ENCODE measurements at regions not wholly inside any gene's neighbourhood (a gene's known extent, or its start where the extent isn't known, plus 50 kb on each side); places are given as distances from the start of the nearest gene placed in this dataset.

- H3K4me3 ChIP-seq (ENCODE audit: low read depth, low read length), result no peak overlapping the region
- no peaks in the 10 kb centered on the region for H3K27me3 ChIP-seq (ENCODE audit: insufficient read depth, low read length)
- H3K36me3 ChIP-seq (ENCODE audit: insufficient read depth, low read length), result no peaks in the 10 kb centered on the region
- peaks cover 5% of the 10 kb centered on the region for H3K4me1 ChIP-seq (ENCODE audit: control insufficient read depth, insufficient read depth, low read length, unreplicated experiment)
- no peak overlapping the region for H2AFZ ChIP-seq (ENCODE audit: low read length, unreplicated experiment)
- H3K27ac ChIP-seq (ENCODE audit: low read depth, low read length), result no peak overlapping the region
- H3K79me2 ChIP-seq (ENCODE audit: control insufficient read depth, insufficient read depth, low read length, unreplicated experiment), result no peaks in the 10 kb centered on the region
These were observed 56.2 kb downstream of the TAF11L14 start for GRCh38 chr5:17690473-17690872.

- no peak overlapping the region for H3K4me3 ChIP-seq (ENCODE audit: low read depth, low read length)
- no peak overlapping the region for H3K27ac ChIP-seq (ENCODE audit: low read depth, low read length)
- H3K36me3 ChIP-seq (ENCODE audit: insufficient read depth, low read length), result no peaks in the 10 kb centered on the region
- no peak overlapping the region for H2AFZ ChIP-seq (ENCODE audit: low read length, unreplicated experiment)
- H3K27me3 ChIP-seq (ENCODE audit: insufficient read depth, low read length), result no peaks in the 10 kb centered on the region
- no peaks in the 10 kb centered on the region for H3K79me2 ChIP-seq (ENCODE audit: control insufficient read depth, insufficient read depth, low read length, unreplicated experiment)
- peaks cover 7% of the 10 kb centered on the region for H3K4me1 ChIP-seq (ENCODE audit: control insufficient read depth, insufficient read depth, low read length, unreplicated experiment)
These were observed 57.5 kb downstream of the TAF11L14 start for GRCh38 chr5:17691762-17692161.

DNA sequence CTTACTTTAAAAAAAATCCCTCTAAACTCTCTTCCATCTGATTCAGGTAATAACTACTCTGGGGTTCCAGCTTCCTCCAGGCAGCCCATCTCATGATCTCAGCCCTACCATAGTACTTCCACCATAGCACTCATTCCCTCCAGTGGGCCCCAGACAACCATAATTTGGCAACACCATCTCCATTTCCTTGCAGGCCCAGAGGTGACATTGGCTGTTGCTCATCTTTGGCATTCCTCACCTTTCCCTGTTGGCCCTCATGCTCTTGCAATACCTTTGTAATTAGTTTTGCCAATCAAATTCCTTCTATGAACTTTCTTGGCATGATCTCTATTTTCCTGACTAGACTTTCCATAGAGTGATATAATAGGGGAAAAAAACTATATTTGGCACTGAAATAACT is 60.1 kb downstream of the TAF11L14 start:
- Histone ChIP-seq H2AFZ (ENCODE audit: low read length, unreplicated experiment) (no peak overlapping the region), H3K79me2 (ENCODE audit: control insufficient read depth, insufficient read depth, low read length, unreplicated experiment) (no peaks in the 10 kb centered on the region), H3K36me3 (ENCODE audit: insufficient read depth, low read length) (no peaks in the 10 kb centered on the region), H3K27ac (ENCODE audit: low read depth, low read length) (no peak overlapping the region), H3K27me3 (ENCODE audit: insufficient read depth, low read length) (no peaks in the 10 kb centered on the region), H3K4me1 (ENCODE audit: control insufficient read depth, insufficient read depth, low read length, unreplicated experiment) (peaks cover 7% of the 10 kb centered on the region), H3K4me3 (ENCODE audit: low read depth, low read length) (no peak overlapping the region)

DNA sequence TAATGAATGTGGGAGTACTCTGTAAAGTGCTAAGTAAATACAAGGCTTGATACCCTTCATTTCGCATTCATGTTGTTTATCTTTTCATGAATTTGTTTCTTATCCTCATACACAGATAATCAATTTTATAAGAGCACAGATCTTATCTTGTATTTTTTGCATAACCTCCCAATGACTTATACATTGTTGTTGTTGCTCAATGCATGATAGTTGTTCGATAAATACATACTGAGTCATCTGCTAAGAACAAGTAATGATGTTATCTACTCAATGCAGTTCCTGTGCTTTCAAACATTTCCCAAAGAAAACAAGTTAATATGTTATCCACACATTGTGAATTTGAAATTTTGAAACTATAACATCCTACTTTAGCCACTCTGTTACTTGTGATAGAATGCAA is 60.7 kb downstream of the TAF11L14 start:
- H3K36me3 ChIP-seq (ENCODE audit: insufficient read depth, low read length), result no peaks in the 10 kb centered on the region
- H3K27ac ChIP-seq (ENCODE audit: low read depth, low read length), result peak overlapping the region; percentile 34; the same call in 1 of the 2 replicates
- no peak overlapping the region for H2AFZ ChIP-seq (ENCODE audit: low read length, unreplicated experiment)
- H3K27me3 ChIP-seq (ENCODE audit: insufficient read depth, low read length), result no peaks in the 10 kb centered on the region
- H3K79me2 ChIP-seq (ENCODE audit: control insufficient read depth, insufficient read depth, low read length, unreplicated experiment), result no peaks in the 10 kb centered on the region
- H3K4me3 ChIP-seq (ENCODE audit: low read depth, low read length), result no peak overlapping the region
- H3K4me1 ChIP-seq (ENCODE audit: control insufficient read depth, insufficient read depth, low read length, unreplicated experiment), result peaks cover 7% of the 10 kb centered on the region

DNA sequence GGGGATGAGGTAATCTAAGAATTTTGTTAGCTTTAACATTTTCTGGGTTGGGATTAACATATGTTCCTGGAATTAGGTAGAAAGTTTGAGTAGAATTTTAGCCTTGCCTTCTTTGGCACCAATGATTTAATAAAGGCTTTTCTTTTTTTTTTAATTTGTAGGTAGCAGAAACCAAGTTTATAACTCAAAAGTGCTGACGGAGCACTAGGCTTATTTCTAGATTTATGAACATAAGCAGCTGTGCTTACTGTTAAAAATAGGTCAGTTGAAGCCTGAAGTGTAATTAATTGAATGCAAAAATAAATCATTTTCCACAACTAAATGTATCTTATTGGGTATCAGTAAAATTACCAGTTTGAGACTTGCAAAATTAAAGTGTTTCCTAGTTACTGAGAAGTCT is 62.4 kb downstream of the TAF11L14 start:
- Histone ChIP-seq H3K27ac (ENCODE audit: low read depth, low read length) (no peak overlapping the region), H3K4me3 (ENCODE audit: low read depth, low read length) (no peak overlapping the region), H2AFZ (ENCODE audit: low read length, unreplicated experiment) (no peak overlapping the region), H3K36me3 (ENCODE audit: insufficient read depth, low read length) (no peaks in the 10 kb centered on the region), H3K27me3 (ENCODE audit: insufficient read depth, low read length) (no peaks in the 10 kb centered on the region), H3K79me2 (ENCODE audit: control insufficient read depth, insufficient read depth, low read length, unreplicated experiment) (no peaks in the 10 kb centered on the region), H3K4me1 (ENCODE audit: control insufficient read depth, insufficient read depth, low read length, unreplicated experiment) (peaks cover 7% of the 10 kb centered on the region)

DNA sequence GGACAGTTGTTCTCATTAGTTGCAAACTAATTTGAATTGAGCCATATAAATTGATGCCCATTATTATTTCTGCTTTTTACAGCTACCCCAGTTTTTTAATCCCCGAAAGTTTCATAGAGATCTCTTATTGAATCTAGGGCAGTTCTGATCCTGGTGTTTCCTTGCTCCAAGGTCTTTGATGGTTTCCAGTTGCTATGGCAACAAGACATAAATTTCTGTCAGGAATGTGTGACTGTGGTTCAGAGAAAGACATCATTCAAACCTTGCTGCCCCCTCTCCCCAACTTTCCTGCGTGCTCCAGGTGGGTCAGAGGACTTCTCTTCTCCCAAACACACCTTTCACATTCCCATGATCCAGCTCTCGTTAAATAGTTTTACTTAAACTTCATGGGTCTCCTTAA is 63.4 kb downstream of the TAF11L14 start:
- H3K4me1 ChIP-seq (ENCODE audit: control insufficient read depth, insufficient read depth, low read length, unreplicated experiment), result peaks cover 7% of the 10 kb centered on the region
- H3K27ac ChIP-seq (ENCODE audit: low read depth, low read length), result no peak overlapping the region
- H3K36me3 ChIP-seq (ENCODE audit: insufficient read depth, low read length), result no peaks in the 10 kb centered on the region
- H3K4me3 ChIP-seq (ENCODE audit: low read depth, low read length), result no peak overlapping the region
- H3K27me3 ChIP-seq (ENCODE audit: insufficient read depth, low read length), result no peaks in the 10 kb centered on the region
- H2AFZ ChIP-seq (ENCODE audit: low read length, unreplicated experiment), result no peak overlapping the region
- H3K79me2 ChIP-seq (ENCODE audit: control insufficient read depth, insufficient read depth, low read length, unreplicated experiment), result no peaks in the 10 kb centered on the region

- H3K27me3 ChIP-seq (ENCODE audit: insufficient read depth, low read length), result no peaks in the 10 kb centered on the region
- H3K36me3 ChIP-seq (ENCODE audit: insufficient read depth, low read length), result no peaks in the 10 kb centered on the region
- no peak overlapping the region for H3K4me3 ChIP-seq (ENCODE audit: low read depth, low read length)
- no peak overlapping the region for H3K27ac ChIP-seq (ENCODE audit: low read depth, low read length)
- no peaks in the 10 kb centered on the region for H3K79me2 ChIP-seq (ENCODE audit: control insufficient read depth, insufficient read depth, low read length, unreplicated experiment)
- no peaks in the 10 kb centered on the region for H3K4me1 ChIP-seq (ENCODE audit: control insufficient read depth, insufficient read depth, low read length, unreplicated experiment)
- H2AFZ ChIP-seq (ENCODE audit: low read length, unreplicated experiment), result no peak overlapping the region
These were observed 74.9 kb downstream of the TAF11L14 start for GRCh38 chr5:17709011-17709710.

- no peaks in the 10 kb centered on the region for H3K79me2 ChIP-seq (ENCODE audit: control insufficient read depth, insufficient read depth, low read length, unreplicated experiment)
- no peaks in the 10 kb centered on the region for H3K36me3 ChIP-seq (ENCODE audit: insufficient read depth, low read length)
- no peak overlapping the region for H3K27ac ChIP-seq (ENCODE audit: low read depth, low read length)
- no peaks in the 10 kb centered on the region for H3K27me3 ChIP-seq (ENCODE audit: insufficient read depth, low read length)
- H3K4me1 ChIP-seq (ENCODE audit: control insufficient read depth, insufficient read depth, low read length, unreplicated experiment), result no peaks in the 10 kb centered on the region
- H3K4me3 ChIP-seq (ENCODE audit: low read depth, low read length), result no peak overlapping the region
- no peak overlapping the region for H2AFZ ChIP-seq (ENCODE audit: low read length, unreplicated experiment)
These were observed 79.0 kb downstream of the TAF11L14 start for GRCh38 chr5:17713301-17713700.

DNA sequence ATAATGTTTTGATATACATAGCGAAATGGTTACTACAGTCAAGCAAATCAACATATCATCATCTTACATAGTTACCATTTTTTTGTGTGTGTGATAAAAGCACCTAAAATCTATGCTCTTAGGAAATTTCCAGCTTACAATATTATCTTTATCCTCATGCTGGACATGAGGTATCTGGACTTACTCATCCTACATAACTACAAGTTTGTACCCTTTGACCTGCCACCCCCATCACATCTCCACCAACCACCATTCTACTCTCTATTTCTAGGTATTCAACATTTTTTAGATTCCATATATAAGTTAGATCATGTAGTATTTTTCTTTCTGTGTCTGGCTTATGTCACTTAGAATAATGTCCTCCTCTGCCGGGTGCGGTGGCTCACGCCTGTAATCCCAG is 79.9 kb downstream of the TAF11L14 start:
- no peaks in the 10 kb centered on the region for H3K27me3 ChIP-seq (ENCODE audit: insufficient read depth, low read length)
- no peaks in the 10 kb centered on the region for H3K36me3 ChIP-seq (ENCODE audit: insufficient read depth, low read length)
- no peak overlapping the region for H3K4me3 ChIP-seq (ENCODE audit: low read depth, low read length)
- no peak overlapping the region for H3K27ac ChIP-seq (ENCODE audit: low read depth, low read length)
- no peak overlapping the region for H2AFZ ChIP-seq (ENCODE audit: low read length, unreplicated experiment)
- no peaks in the 10 kb centered on the region for H3K79me2 ChIP-seq (ENCODE audit: control insufficient read depth, insufficient read depth, low read length, unreplicated experiment)
- H3K4me1 ChIP-seq (ENCODE audit: control insufficient read depth, insufficient read depth, low read length, unreplicated experiment), result no peaks in the 10 kb centered on the region

DNA sequence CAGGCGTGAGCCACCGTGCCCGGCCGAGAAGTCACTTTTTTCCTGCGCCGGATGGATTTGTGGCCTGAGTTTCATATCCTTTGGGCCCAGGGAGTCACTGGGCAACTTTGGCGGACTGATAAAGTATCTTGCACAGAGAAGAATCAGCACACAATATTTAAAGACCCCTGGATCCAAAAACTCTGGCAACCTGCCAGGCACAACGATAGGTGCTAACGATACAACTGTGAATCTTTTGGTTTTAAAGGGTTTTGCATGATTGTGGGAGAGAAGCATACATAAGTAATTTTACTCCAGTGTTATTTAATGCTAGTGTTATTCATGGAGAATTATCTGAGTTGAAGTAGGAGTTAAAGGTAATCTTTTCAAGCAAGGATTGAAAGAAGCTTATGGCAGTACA is 85.3 kb downstream of the TAF11L14 start:
- H3K36me3 ChIP-seq (ENCODE audit: insufficient read depth, low read length), result no peaks in the 10 kb centered on the region
- H3K4me3 ChIP-seq (ENCODE audit: low read depth, low read length), result no peak overlapping the region
- H2AFZ ChIP-seq (ENCODE audit: low read length, unreplicated experiment), result no peak overlapping the region
- H3K4me1 ChIP-seq (ENCODE audit: control insufficient read depth, insufficient read depth, low read length, unreplicated experiment), result no peaks in the 10 kb centered on the region
- H3K79me2 ChIP-seq (ENCODE audit: control insufficient read depth, insufficient read depth, low read length, unreplicated experiment), result no peaks in the 10 kb centered on the region
- H3K27me3 ChIP-seq (ENCODE audit: insufficient read depth, low read length), result no peaks in the 10 kb centered on the region
- H3K27ac ChIP-seq (ENCODE audit: low read depth, low read length), result no peak overlapping the region

DNA sequence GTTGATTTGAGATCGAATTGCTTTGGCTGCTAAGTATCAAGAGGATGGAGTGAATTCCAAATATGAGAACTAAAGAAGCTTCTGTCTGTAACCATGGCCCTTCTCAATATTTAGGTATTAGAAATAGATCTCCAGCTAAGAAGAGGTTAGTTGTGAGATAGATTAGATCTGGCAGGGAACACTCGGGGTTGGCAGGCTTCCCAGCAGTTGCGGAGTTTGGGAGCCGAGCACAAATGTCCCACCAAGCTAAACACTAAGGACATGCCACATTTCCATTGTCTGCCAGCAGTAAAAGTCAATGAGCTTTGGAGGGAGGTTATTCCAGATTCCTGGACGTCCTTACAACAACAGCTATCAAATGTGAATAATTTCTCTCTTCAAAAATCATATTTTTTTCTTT is 85.8 kb downstream of the TAF11L14 start:
- H3K79me2 ChIP-seq (ENCODE audit: control insufficient read depth, insufficient read depth, low read length, unreplicated experiment), result no peaks in the 10 kb centered on the region
- no peak overlapping the region for H2AFZ ChIP-seq (ENCODE audit: low read length, unreplicated experiment)
- H3K27me3 ChIP-seq (ENCODE audit: insufficient read depth, low read length), result no peaks in the 10 kb centered on the region
- H3K4me1 ChIP-seq (ENCODE audit: control insufficient read depth, insufficient read depth, low read length, unreplicated experiment), result no peaks in the 10 kb centered on the region
- H3K4me3 ChIP-seq (ENCODE audit: low read depth, low read length), result no peak overlapping the region
- no peaks in the 10 kb centered on the region for H3K36me3 ChIP-seq (ENCODE audit: insufficient read depth, low read length)
- H3K27ac ChIP-seq (ENCODE audit: low read depth, low read length), result no peak overlapping the region
